Mucosa of descending colon (tissue), 3 donors: ENCODE measurements at regions not wholly inside any gene's neighbourhood (a gene's known extent, or its start where the extent isn't known, plus 50 kb on each side); places are given as distances from the start of the nearest gene placed in this dataset.

Experiments used
- ATAC-seq: fragments of 200-7000 bp; cut with Tn5 transposase; one replicate; pipeline ENCODE4 v1.9.1; 2020; ENCODE audit warnings: mild to moderate bottlenecking, moderate library complexity
- DNase-seq, 3 donors: peaks; one replicate each; pipeline ENCODE4 v3.0.0-alpha.2; 2020
- H3K36me3 ChIP-seq: fragments of 200-600 bp; one replicate; pipeline ENCODE4 v1.8.0; 2021; ENCODE audit warnings: low read depth, mild to moderate bottlenecking
- H3K4me1 ChIP-seq: fragments of 200-600 bp; one replicate; pipeline ENCODE4 v1.8.0; 2021; ENCODE audit warnings: low read depth, mild to moderate bottlenecking
- H3K4me3 ChIP-seq: fragments of 200-600 bp; one replicate; pipeline ENCODE4 v1.8.0; 2021; ENCODE audit warnings: mild to moderate bottlenecking
- H3K9me3 ChIP-seq: fragments of 200-600 bp; one replicate; pipeline ENCODE4 v1.8.0; 2021; ENCODE audit warnings: mild to moderate bottlenecking
- intact Hi-C, 2 donors: fragments of 100-400 bp; cut with DNase I in 1 of 2; cut with micrococcal nuclease in 1 of 2; formaldehyde crosslinking; loops; one replicate each; pipeline versions ENCODE4 v1.11.0 to v1.11.1; 2022; cut with DNase I, micrococcal nuclease
- TF ChIP-seq, protein P1 (sequence below): fragments of 200-600 bp; IDR thresholded peaks from one replicate; pipeline ENCODE4 v1.8.0; 2022; ENCODE audit warnings: antibody characterized with exemption, mild to moderate bottlenecking
- donor health status: DM: no; HTN: no; CAD: no; lungs with moderate emphysema.
- donor health status: DM: no; HTN: no; CAD: no.
- donor health status: DM: no; HTN: yes; CAD: no.

DNA sequence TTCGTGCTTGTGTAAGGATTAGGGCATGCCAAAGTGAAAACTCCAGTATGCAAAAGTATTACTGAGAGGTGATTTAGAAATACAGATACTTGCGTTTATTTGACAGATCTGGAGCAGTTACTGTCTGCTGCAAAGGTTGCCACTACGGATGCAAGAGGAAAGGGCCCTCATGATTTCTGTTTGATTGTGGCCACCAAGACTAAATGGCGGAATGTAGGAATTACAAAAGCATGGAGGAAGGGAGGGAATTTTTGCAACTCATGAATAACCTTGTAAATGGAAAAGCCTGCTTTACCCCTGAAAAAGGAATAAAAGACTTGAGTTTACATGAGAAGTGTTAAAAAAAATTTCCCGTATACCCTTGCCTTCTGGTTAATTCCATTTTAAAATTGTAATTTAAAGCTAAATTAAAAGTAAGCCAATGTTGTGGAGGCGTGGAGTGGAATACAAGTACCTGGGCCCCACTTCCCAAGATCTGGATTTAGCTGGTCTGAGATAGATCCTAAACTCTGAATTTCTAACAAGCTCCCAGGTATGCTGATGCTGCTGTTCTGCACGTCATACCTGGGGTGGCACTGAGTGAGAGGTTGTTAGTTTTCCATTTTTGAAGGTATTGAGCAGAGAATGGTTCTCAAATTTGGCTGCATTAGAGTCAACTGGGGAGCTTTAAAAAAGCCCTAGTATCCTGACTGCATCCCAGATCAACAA is 56.6 kb upstream of the NKX2-2 start:
- Histone ChIP-seq H3K36me3 (no peaks in the 10 kb centered on the region), H3K9me3 (no peaks in the 10 kb centered on the region), H3K4me1 (no peaks in the 10 kb centered on the region), H3K4me3 (no peak overlapping the region)
- ATAC-seq (no peak), DNase-seq (no peak)
- intact Hi-C loops: no loop called here
- TF ChIP-seq, protein P1, sequence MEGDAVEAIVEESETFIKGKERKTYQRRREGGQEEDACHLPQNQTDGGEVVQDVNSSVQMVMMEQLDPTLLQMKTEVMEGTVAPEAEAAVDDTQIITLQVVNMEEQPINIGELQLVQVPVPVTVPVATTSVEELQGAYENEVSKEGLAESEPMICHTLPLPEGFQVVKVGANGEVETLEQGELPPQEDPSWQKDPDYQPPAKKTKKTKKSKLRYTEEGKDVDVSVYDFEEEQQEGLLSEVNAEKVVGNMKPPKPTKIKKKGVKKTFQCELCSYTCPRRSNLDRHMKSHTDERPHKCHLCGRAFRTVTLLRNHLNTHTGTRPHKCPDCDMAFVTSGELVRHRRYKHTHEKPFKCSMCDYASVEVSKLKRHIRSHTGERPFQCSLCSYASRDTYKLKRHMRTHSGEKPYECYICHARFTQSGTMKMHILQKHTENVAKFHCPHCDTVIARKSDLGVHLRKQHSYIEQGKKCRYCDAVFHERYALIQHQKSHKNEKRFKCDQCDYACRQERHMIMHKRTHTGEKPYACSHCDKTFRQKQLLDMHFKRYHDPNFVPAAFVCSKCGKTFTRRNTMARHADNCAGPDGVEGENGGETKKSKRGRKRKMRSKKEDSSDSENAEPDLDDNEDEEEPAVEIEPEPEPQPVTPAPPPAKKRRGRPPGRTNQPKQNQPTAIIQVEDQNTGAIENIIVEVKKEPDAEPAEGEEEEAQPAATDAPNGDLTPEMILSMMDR: no peak

DNA sequence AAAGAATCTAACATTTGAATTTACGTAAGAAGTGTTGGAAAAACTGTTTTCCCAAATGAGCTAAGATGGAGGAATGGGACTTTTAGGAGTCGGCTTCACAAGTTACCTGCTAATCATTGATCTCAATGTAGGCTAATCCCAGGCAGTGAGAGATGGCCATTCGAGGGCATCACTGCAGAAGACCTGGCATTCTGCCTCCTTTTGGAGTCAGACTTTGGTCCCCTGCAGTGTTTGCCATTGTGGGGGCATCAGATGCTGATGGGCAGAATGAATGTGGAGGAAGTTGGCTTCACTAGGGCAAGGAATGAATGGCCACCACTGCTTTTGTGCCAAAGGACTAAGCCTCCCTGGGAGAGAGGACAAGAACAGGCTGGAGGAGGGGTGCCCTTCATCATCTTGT is 55.7 kb upstream of the NKX2-2 start:
- TF ChIP-seq, protein P1: no peak

DNA sequence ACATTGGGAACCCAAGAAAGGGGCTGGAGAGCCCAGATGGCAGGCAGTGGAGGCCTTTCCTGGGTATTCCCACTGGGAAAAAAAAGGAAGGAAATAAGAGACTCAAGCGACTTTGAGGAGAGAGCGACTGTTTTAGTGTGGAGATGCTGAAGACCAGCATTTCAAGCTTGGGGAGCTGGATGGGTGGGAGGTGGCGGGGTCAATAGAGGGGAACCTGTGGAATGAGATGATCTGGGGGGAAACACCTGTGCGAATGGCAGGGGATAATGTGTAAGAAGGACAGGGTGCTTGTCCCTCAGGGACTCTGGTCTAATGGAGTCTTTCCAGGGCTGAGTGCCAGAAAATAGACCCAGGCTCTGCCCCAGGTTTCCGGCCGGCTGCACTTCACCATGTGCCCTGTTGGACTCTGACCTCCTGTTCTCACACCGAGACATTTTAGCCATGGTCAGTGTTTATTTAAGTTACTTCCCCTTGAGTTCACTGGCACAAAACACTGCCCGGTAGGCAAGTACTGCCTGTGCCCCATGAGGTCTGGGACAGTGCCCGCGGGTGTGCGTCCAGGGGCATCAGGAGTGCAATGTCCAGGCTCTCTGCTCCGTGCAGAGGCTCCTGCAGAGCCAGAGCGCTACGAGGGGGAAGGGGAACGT is 50.4 kb upstream of the NKX2-2 start:
- Histone ChIP-seq H3K4me1 (no peaks in the 10 kb centered on the region), H3K9me3 (no peaks in the 10 kb centered on the region), H3K4me3 (no peak overlapping the region), H3K36me3 (no peaks in the 10 kb centered on the region)
- ATAC-seq: no peak
- intact Hi-C loops: no loop called here
- DNase-seq: no peak
- TF ChIP-seq, protein P1: no peak

More for the DNA sequence above, 55.7 kb upstream of the NKX2-2 start:
- ATAC-seq (no peak), DNase-seq (no peak)
- H3K9me3 ChIP-seq: no peaks in the 10 kb centered on the region
- intact Hi-C loops: no loop called here
- no peaks in the 10 kb centered on the region for H3K4me1 ChIP-seq
- no peaks in the 10 kb centered on the region for H3K36me3 ChIP-seq
- no peak overlapping the region for H3K4me3 ChIP-seq
